Brain microvascular endothelial cell (primary cell): ENCODE measurements at regions not wholly inside any gene's neighbourhood (a gene's known extent, or its start where the extent isn't known, plus 50 kb on each side); places are given as distances from the start of the nearest gene placed in this dataset.

Experiments
- DNase-seq: peaks from one replicate; pipeline ENCODE4 v3.0.0-alpha.2; 2020
- H3K27ac ChIP-seq: fragments of 250-450 bp; sonication (Bioruptor Pico); 2 replicates; pipeline ENCODE4 v1.5.1; 2020; ENCODE audit warnings: mild to moderate bottlenecking, moderate library complexity
- H3K27me3 ChIP-seq: fragments of 250-450 bp; sonication (Bioruptor Pico); replicated peaks from 2 replicates; pipeline ENCODE4 v1.5.1; 2020; ENCODE audit warnings: mild to moderate bottlenecking
- H3K36me3 ChIP-seq: fragments of 250-450 bp; sonication (Bioruptor Pico); replicated peaks from 2 replicates; pipeline ENCODE4 v1.5.1; 2020; ENCODE audit warnings: mild to moderate bottlenecking
- H3K4me3 ChIP-seq: 2 replicates; pipeline ENCODE4 v1.5.1; 2011; ENCODE audit warnings: low read depth, mild to moderate bottlenecking, control low read depth, low read length, moderate library complexity
- in situ Hi-C: cut with HindIII; loops from 2 replicates; pipeline ENCODE4 v1.10.0; 2017; ENCODE audit warnings: low sequenced_read_pairs, low pct_ligation_motif_present
- TF ChIP-seq, protein P1 (sequence below): IDR thresholded peaks from 2 replicates; pipeline ENCODE4 v1.5.1; 2011; ENCODE audit warnings: low read depth, mild to moderate bottlenecking, moderate library complexity, low read length, control low read depth, inconsistent platforms; ENCODE audit errors: missing control alignments

DNA sequence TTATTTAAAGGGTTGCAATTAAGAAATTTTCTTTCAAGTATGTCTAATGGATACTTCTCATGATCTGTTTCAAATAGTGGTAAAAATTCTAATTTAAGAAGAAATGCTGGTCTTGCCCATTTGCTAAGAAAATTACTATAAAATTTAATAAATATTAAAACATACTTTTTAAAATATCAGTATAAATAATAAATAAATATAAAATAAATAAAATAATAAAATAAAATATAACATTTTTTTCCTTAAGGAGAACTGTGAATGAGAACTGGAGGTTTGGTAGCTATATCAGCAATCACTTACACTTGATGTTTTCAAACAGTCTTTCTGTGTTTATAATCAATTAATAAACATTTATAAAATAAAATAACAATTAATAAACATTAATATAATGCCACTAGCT is 266.1 kb downstream of the HGF start:
- Histone ChIP-seq H3K27me3 (no peaks in the 10 kb centered on the region), H3K36me3 (no peaks in the 10 kb centered on the region), H3K27ac (no peak overlapping the region), H3K4me3 (no peak overlapping the region)
- in situ Hi-C loops, result loop anchor here (25.0 kb wide), 1 partner anchor 209 kb away; no protein-coding TSS in a partner anchor
- TF ChIP-seq, protein P1, sequence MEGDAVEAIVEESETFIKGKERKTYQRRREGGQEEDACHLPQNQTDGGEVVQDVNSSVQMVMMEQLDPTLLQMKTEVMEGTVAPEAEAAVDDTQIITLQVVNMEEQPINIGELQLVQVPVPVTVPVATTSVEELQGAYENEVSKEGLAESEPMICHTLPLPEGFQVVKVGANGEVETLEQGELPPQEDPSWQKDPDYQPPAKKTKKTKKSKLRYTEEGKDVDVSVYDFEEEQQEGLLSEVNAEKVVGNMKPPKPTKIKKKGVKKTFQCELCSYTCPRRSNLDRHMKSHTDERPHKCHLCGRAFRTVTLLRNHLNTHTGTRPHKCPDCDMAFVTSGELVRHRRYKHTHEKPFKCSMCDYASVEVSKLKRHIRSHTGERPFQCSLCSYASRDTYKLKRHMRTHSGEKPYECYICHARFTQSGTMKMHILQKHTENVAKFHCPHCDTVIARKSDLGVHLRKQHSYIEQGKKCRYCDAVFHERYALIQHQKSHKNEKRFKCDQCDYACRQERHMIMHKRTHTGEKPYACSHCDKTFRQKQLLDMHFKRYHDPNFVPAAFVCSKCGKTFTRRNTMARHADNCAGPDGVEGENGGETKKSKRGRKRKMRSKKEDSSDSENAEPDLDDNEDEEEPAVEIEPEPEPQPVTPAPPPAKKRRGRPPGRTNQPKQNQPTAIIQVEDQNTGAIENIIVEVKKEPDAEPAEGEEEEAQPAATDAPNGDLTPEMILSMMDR, result no peak
- no peak for DNase-seq

DNA sequence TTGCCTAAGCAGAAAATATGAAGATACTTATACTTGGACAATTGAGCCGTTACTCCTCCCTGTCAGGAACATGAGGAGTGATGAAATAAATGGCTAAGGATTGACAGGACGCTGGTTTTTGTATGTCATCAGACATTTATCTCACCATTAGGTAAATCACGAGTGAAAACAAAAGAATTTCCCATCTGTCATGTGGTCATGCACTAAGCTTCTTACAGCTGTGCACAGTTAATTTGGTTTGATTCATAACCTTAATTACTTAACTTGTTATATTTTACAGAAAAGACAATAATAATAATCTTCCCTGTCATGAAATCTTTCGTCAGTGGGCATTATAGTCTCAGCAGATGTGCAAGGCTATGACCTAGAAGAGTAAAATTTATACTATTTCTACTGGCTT is 266.5 kb downstream of the HGF start:
- no peak overlapping the region for H3K4me3 ChIP-seq
- H3K27ac ChIP-seq, result no peak overlapping the region
- H3K27me3 ChIP-seq, result no peaks in the 10 kb centered on the region
- H3K36me3 ChIP-seq, result no peaks in the 10 kb centered on the region
- TF ChIP-seq, protein P1, result no peak
- no peak for DNase-seq
- in situ Hi-C loops, result loop anchor here (25.0 kb wide), 1 partner anchor 209 kb away; no protein-coding TSS in a partner anchor

DNA sequence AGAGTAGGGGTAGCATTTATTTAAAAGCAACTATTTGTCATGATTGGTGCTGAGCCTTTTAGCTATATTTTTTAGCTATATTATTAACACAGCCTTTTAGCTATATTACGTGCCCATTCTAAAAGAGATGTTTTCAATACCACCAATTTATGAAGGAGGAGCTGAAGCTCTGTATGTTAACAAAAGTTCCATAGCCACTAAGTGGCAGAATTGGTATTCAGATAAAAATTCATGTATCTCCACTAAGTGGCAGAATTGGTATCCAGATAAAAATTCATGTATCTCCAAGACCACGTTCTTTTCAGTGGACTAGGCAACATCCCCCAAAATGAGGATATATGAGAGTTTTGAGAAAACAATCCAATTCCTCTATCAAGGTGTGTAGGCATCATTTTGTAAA is 268.6 kb downstream of the HGF start:
- in situ Hi-C loops, result loop anchor here (25.0 kb wide), 1 partner anchor 211 kb away; no protein-coding TSS in a partner anchor
- TF ChIP-seq, protein P1, result peak; percentile 32
- Histone ChIP-seq H3K27ac (peak overlapping the region; percentile 5), H3K4me3 (no peak overlapping the region), H3K27me3 (no peaks in the 10 kb centered on the region), H3K36me3 (no peaks in the 10 kb centered on the region)
- peak; percentile 43 for DNase-seq

DNA sequence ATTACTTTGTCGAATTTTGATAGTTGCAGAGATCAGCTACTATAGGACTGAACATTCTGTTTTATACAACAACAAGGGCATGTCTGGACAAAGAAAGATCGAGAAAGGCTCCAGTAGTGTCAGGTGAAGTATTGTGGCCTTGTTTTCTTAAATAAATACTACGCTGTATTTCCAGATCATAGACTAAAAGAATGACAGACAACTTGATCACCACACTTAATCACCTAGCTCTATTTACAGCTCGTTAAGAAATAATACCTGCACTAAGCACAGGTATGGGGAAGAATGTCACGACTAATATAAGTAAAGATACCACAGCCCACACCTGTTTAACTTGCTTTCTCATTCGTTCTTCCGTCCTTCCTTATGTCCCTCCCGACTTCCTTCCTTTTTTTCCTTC is 269.2 kb downstream of the HGF start:
- in situ Hi-C loops, result loop anchor here (25.0 kb wide), 1 partner anchor 212 kb away; no protein-coding TSS in a partner anchor
- no peaks in the 10 kb centered on the region for H3K27me3 ChIP-seq
- DNase-seq, result no peak
- no peak overlapping the region for H3K4me3 ChIP-seq
- H3K36me3 ChIP-seq, result no peaks in the 10 kb centered on the region
- TF ChIP-seq, protein P1, result no peak
- H3K27ac ChIP-seq, result no peak overlapping the region

DNA sequence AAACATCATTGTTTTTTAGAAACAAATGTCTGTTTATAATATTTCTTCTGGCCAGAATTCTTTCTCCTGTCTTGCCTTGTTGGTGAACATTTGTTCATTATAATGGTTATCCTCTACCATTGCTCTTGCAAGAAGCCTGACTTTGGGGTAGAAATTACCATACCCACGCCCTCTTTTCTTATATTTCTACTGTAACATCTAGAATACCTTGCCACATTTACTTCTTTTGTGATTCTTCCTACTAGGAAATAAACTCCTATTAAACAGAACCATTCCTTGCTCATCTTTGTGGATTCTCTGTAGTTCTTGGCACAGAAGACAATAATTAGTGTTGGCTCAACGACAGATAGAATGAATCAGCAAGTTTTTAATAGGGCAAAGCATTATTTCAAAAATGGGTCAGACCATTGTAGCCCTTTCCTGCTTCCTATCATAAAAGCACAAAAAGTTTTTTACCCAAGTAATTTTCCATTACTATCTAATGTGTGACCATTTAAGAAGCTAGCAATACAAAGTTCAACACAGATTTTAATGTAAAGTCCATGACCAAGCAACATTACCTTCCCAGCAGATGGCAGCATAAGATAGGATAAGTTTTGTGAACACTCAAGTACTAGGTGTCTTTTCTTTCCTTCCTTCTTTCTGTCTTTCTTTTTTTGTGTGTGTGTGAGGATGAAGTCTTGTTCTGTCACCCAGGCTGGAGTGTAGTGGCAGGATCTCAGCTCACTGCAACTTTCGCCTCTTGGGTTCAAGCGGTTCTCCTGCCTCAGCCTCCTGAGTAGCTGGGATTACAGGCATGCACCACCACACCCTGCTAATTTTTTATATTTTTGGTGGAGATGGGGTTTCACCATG is 270.4 kb downstream of the HGF start:
- H3K27me3 ChIP-seq, result no peaks in the 10 kb centered on the region
- H3K4me3 ChIP-seq, result no peak overlapping the region
- TF ChIP-seq, protein P1, result peak; percentile 55
- peak; percentile 72 for DNase-seq
- H3K27ac ChIP-seq, result peak overlapping the region; percentile 72
- in situ Hi-C loops, result loop anchor here (25.0 kb wide), 1 partner anchor 213 kb away; no protein-coding TSS in a partner anchor
- no peaks in the 10 kb centered on the region for H3K36me3 ChIP-seq
